Stimulated activated naive CD4-positive, alpha-beta T cell (primary cell): ENCODE measurements at regions not wholly inside any gene's neighbourhood (a gene's known extent, or its start where the extent isn't known, plus 50 kb on each side); places are given as distances from the start of the nearest gene placed in this dataset.

Source experiments
- DNase-seq, 6 experiments: peaks; one replicate each; lab custom pipeline; 2025; lab: John Stamatoyannopoulos, UW

- DNase-seq = no peak
These were observed 367.2 kb upstream of the B3GALT2 start for GRCh38 chr1:193553564-193553963.

DNA sequence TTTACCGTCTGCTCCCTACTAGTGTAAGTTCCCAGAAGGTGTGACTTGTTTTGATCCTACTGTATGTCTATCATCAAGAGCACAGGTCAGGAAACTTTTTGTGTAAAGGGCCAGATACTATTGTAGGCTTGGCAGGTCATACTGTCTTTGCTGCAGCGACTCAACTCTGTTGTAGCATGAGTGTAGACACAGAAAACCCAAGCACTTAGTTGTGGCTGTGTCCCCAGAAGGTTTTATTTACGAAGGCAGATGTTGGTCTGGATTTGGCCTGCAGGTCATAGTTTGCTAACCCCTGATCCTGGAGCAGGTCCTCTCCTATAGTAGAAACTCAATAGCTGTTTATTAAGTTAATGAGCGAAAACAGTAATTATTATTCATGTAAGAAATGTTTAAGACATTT, 365.9 kb upstream of the B3GALT2 start:
- no peak for DNase-seq

- DNase-seq = no peak
These were observed 362.7 kb upstream of the B3GALT2 start for GRCh38 chr1:193549081-193549480.

- DNase-seq = no peak
These were observed 358.8 kb upstream of the B3GALT2 start for GRCh38 chr1:193545171-193545570.

- DNase-seq = no peak
These were observed 356.8 kb upstream of the B3GALT2 start for GRCh38 chr1:193543259-193543658.

DNA sequence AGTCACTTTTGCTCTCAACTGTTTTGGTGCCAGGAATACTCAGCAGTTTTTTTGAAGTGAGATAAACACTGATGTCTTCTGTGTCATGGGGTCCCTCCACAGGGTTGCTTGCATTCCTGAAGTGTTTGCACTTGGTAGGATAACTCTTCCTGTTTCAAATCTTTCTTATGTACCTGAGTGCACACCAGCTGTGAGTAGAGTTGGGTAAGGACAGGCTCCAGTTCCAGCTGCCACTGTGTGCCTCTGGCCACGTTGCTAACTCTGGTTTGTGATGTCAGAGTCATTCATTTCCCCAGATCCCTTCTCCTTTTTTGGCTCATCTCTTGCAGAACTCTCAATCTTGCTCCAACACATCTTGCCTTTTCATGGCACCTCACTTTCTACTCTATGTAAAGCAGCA, 356.3 kb upstream of the B3GALT2 start:
- DNase-seq = no peak

DNA sequence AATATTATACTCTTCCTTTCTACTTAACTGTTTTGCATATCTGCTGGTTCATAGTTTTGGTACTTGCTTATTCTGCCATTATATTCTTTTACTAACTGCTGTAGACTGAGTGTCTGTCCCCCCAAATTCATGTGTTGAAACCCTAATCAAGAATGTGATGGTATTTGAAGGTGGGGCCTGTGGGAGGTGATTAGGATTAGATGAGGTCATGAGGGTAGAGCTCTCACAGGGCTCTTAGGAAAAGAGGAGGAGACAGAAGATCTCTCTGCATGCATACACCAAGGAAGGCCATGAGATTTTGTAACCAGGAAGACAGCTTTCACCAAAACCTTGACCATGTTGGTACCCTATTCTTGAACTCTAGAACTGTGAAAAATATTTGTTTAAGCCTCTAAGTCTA, 354.1 kb upstream of the B3GALT2 start:
- no peak for DNase-seq

DNA sequence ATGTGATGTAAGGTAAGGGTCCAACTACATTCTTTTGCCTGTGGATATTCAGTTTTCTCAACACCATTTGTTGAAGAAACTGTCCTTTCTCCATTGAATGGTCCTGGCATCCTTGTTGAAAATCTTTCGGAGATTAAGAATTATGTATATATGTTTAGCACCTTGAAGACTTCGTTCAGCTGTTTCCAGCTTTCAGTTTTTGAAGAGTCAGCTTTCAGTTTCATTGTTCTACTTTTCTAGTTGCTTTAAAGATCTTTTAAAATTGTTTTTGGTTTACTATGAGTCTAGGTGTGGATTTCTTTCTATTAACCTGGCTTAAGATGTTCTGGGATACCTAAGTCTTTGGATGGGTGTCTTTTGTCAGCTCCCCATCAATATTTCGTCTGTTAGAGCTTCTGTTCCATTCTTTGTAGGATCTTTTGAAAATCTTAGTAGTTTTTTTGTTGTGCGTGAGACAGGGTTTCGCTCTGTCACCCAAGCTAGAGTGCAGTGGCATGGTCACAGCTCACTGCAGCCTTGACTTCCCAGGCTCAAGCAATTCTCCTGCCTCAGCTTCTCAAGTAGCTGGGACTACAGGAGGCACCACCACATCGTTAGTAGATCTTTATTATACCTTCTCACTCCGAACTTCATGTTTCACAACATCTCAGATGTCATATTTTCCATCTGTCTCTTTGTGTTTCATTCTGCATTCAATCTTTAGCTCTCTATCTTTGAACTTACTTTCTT, 353.5 kb upstream of the B3GALT2 start:
- DNase-seq = peak in 3 of 6 experiments; percentile 9 to 33 (median 16)

- DNase-seq = no peak
These were observed 352.3 kb upstream of the B3GALT2 start for GRCh38 chr1:193538680-193539079.

- no peak for DNase-seq
These were observed 351.6 kb upstream of the B3GALT2 start for GRCh38 chr1:193538003-193538354.

GRCh38 chr1:193537266-193538002, 351.0 kb upstream of the B3GALT2 start:
- DNase-seq = peak in 3 of 6 experiments; percentile 32 to 41 (median 39)

- DNase-seq = no peak
These were observed 347.4 kb upstream of the B3GALT2 start for GRCh38 chr1:193533853-193534252.

DNA sequence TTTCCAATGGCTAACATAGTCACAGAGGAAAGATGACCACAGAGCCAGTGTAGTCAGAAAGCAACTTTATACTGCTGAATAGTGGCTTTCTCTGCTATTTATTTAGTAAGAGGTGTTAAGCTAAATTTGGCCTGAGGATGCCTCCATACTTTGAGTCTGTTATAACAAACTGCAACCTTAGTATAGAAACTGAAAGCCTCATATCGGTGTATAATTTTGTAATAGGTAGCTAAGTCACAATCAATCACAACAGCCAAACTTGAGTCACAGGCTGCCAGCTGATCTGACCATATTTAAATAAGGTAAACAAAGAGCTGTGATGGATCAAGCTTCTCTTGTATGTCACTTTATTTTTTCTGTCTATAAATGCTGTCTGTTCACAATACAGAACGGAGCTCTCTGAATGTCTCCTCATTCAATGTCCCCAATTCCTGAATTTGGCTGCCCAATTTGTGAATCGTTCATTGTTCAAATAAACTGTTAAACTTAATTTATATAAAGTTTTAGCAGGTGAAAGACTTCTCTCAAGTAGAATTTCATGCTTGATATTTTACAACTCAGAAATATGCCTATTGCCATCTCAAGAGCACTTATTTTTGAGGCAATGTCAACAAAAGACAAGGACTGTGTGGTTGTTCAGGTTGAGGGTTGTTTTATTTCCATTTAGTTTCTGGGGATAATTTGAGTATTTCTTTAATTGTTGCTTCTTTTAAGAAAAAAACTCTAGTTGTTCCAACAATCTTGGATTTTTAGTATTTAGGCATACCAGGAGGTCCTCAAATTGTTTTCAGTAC, 339.7 kb upstream of the B3GALT2 start:
- DNase-seq = no peak

DNA sequence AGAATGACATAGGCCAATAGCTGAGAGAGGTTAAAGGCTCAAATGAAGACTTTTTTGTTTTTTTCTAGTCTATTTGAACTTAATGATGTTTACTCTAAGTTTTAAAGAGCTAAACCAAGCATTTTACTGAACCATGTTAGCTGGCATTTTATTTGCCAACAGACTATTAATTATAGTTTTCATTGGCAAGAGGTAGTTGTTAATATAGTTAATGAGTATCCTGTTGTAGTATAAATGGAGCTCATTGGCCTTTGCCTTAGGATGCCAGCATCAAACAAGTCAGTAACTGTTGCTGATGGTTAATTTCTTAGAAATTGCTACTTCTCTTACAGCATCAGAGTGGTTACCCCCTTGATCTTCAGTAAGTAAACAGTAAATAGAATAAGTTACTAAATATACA, 339.0 kb upstream of the B3GALT2 start:
- DNase-seq = no peak

- no peak for DNase-seq
These were observed 338.2 kb upstream of the B3GALT2 start for GRCh38 chr1:193524616-193525015.

DNA sequence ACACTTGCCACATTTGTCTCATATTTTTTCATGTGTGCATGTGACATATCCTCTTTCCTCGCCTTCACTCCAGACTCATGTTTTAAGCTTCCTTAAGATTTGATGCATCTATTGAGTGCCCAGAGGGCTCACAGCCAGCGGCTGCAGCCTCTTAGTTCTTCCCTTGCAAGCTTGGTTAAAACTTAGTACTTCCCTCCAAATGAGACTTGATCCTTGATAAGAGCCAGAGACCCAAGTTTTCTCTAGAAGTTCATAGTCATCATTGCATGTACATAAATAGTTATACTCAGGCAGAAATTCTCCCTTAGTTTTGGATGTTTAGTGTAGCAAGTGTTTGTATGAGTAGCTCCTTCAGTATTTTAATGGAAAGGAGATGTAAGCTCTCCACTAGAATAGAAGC, 337.6 kb upstream of the B3GALT2 start:
- DNase-seq = no peak

GRCh38 chr1:193520472-193520871, 334.1 kb upstream of the B3GALT2 start:
- no peak for DNase-seq

DNA sequence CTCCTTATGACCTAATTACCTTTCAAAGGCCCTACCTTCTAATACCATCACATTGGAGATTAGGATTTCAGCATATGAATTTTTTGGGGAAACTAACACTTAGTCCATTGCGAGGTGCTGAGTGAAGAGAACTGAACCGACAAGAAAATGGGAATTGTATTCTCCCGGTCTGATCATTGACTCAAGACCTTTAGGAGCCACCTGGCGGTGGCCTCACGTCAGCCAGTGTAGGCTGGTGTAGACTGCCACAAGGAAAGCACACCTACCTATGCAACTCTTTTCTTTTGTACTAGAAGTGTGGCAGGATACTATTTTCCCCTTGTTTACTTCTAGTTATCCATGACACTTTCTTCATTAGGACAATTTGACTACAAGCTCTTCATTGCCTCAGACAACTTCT, 333.5 kb upstream of the B3GALT2 start:
- DNase-seq = no peak

GRCh38 chr1:193516755-193517388, 330.5 kb upstream of the B3GALT2 start:
- no peak for DNase-seq

DNA sequence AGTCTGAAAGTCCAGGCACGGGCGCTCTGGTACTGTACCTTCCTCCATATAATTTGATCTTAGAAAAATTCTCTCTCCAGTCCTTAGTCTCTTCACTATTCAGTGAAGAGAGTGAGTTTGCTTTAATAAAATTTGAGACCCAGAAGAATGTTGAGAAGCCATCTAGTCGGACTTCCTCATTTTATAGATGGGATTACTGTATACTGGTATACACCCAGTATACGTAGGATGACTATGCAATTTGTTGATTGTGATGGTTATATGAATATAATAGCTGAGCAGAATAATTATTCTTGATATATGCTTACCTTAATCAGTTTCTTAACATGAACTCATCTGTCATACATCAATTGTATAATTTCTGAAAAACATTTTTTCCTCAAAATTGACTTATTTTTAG, 328.0 kb upstream of the B3GALT2 start:
- no peak for DNase-seq

DNA sequence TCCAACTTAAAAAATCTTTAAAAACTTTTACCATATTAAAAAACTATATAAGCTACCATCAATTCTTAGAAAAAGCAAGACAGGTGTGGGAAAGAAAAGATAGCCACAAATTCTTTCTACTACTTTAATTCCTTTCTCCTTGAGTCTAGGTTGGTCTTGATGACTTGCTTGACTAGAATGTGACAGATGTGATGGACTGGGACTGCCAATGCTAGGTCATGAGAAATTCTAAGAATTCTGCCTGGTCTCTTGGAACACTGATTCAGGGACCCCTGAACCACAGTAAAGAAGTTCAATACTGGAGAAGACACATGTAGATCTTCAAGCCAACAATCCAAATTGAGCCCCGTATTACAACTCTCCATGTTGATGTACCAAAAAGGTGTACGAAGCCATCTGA, 326.6 kb upstream of the B3GALT2 start:
- DNase-seq = no peak

DNA sequence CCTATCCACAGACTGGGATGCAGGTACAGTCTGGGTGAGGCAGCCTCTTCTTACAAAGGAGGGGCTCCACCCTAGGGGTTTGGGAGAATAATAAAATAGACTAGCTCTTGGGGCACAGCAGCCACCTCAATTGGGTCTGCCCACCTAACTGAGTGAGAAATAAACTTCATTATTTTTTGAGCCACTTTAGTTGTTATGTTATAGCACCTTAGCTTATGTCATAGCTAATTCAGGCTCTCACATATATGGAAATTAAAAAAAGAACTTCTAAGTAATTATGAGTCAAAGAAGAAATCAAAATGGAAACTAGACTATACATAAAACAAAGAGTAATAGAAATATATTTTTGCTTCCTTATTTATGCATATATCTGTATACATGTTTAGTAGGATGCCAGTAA, 318.5 kb upstream of the B3GALT2 start:
- DNase-seq = no peak
